Activated T-helper 9 cell treated with anti-CD3 and anti-CD28 coated beads, Interleukin-2, amount 50 U/mL, for 16 hours (primary cell): ENCODE measurements at regions not wholly inside any gene's neighbourhood (a gene's known extent, or its start where the extent isn't known, plus 50 kb on each side); places are given as distances from the start of the nearest gene placed in this dataset.

Source experiments
- DNase-seq: peaks from one replicate; pipeline ENCODE4 v3.0.0-alpha.2; 2020; ENCODE audit warnings: low read depth

GRCh38 chr10:111830359-111830758 is 353.2 kb downstream of the GPAM start:
- no peak for DNase-seq

DNA sequence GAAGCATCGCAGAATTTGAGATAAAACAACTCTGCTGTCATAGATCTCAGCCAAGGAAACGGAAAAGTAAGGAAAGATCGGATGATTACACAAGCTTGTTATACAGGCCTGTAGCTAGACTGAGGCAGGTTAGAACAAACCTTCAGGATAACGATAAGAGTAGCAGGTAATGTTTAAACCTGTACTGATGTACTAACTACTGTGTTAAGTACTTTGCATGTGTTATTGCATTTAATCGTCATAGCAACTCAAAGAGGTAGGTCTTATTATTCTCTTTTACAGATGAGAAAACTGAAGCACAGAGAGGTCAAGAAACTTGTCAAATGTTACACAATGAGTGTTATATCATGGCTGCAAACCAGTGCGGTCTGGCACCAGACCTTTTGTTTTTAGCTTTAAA is 352.5 kb downstream of the GPAM start:
- no peak for DNase-seq

DNA sequence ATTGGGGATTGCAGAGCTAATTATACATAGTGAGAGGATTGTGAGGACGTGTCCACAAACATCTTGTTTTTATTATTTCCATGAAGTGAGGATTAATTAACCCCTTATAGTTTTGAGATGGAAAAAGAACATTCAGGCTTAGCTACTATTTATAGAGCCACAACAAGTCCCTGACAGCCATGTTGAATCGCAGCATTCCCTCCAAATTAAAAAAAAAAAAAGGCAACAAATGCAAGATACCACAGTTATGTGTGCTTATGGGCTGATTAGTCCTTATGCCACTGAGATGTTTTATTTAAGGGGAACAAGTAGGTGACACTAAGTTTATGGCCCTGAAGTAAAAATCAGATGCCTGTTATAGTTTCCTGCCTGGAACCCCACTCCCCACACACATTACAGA is 350.3 kb downstream of the GPAM start:
- DNase-seq = no peak

DNA sequence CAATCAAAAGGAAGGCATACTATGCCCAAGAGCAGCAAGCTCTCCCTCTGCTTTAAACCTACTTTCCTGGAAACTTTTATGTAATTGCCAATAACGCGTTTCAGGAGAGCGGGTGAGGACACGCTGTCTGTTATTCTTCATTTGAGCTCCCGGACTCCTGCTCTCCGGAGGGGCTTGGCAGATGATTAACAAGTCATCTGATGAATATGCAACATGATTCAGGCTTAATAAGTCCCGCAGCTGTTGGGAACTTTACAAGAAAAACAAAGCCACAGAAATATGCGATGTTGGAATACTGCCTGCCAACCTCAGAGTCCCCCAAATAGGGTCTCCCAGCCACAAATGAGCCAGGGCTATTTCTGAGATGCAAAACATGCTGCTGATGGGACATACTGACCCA is 348.0 kb downstream of the GPAM start:
- DNase-seq = no peak

DNA sequence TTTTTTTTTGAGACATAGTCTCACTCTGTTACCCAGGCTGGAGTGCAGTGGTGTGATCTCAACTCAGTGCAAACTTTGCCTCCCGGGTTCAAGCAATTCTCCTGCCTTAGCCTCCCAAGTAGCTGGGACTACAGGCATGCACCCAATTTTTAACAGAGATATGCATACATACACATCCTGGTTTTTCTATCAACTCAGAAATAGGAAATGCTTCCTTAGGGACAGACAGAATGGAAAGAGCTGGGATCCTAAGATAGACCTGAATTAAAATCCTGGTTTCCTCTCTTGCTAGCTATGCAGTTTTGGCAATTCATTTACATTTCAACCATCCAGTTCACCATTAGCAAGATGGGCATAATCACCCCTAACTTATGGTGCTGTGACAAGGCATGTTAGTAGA is 347.5 kb downstream of the GPAM start:
- no peak for DNase-seq

DNA sequence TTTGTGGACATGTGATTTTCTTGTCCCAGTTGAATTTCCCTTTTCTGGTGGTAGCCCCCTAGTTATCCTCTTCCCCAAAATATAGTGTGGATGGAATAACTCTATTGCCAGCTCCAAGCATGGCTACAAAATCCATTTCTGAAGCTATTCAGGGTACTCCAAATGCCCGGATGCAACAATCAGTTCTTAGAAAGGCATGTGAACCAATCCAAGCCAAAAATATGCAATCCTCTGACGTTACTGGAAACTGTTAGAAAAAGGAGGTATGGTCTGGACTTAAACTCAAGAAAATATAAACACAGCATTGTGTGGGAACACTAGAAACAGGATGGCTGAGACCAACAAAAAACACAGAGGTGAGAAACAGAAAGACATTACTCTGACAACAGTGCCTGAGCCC is 347.0 kb downstream of the GPAM start:
- no peak for DNase-seq

DNA sequence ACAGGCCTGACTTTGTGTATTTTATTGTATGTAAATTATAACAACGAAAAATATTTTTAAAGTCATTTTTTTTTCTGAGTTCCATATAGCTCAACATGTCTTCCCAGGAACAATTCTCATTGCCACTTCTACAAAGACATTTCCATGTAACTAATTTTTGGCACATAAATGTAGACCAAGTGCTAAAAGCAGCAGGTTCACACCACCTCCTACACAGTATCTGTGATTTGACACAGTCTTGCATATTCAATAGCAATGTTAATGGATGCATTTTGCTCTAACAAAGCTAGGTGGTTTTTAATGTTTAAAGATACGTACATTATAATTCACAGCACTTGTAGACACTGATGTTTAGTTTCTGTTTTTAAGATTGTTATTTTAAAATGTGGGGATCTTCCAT is 346.5 kb downstream of the GPAM start:
- no peak for DNase-seq

DNA sequence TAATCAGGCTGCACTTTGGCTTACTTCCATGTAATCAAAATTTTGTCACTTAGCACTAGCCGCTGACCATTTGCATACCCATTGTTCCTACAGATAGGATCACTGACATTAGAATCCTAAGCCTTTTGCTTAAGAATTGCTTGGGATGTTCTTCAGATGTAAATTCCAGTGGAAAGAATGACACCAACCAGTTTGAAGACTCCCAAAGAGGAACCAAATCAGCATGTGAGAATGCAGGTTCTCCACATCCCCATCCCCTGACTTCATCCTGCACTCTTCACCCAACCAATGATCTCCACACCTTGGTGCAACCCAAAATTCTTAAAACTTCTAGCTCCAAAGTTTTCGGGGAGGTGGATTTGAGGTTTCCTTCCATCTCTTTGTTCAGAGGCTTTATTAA is 345.6 kb downstream of the GPAM start:
- DNase-seq = no peak

DNA sequence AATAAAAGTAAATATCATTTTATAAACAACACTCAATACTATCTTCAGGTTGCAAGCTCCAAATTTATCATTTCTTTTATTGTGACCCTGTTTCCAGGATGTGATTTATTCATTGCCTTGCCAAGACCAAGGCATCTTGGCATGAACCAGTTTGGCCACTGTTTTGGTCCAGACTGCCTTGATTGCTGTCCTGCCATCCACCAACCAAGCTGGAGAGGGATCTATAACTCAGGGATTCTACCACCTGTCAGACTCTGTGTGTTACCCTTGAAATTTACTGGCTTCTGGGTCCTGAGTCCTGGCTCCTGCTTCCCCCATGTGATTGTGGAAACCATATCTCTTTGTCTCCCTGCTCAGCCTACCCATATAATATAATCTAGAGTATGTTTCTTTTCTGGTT is 343.0 kb downstream of the GPAM start:
- no peak for DNase-seq

- DNase-seq = no peak
Measured at GRCh38 chr10:111852801-111853200, 330.8 kb downstream of the GPAM start.

GRCh38 chr10:111856631-111857030 is 326.9 kb downstream of the GPAM start:
- DNase-seq = no peak

DNA sequence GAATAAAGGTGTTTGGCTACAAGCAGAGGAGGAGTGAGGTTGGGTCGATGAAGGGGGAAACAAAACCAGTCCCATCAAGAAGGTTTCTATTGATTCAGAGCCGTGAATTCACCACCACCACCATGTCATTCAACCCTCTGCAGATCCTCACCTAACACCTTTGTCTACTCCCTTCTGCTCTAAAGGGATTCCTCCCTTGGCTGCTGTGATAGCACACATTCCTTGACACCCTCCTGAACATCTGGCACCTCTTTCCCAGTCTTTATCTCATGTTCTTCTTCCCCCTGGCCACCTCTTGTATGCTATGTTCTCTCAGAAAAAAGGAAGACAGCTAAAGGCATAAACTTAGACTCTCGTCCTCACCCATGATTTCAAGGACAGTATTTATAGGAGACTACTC is 318.0 kb downstream of the GPAM start:
- DNase-seq = no peak

- DNase-seq = no peak
Measured at GRCh38 chr10:111871458-111871857, 312.1 kb downstream of the GPAM start.

DNA sequence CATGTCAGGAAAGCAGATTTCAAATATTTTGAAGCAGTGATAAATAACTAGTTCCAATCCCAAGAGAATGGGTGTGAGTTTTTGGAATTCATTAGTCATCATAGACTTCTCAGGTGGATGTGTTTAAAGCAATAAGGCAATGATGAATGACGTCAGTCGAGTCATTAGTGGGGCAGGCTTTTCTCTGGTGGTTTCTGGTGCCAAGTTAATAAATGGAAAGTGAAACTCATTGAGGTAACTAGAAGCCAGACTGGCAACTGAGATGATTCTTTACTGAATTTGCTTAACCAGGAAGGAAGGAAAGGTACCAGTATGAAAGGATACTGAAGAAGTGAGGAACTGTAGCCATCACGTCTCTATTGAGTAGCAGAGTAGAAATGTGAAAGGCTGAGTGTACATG is 311.0 kb downstream of the GPAM start:
- DNase-seq = no peak

- DNase-seq = no peak
Measured at GRCh38 chr10:111873041-111873440, 310.5 kb downstream of the GPAM start.

DNA sequence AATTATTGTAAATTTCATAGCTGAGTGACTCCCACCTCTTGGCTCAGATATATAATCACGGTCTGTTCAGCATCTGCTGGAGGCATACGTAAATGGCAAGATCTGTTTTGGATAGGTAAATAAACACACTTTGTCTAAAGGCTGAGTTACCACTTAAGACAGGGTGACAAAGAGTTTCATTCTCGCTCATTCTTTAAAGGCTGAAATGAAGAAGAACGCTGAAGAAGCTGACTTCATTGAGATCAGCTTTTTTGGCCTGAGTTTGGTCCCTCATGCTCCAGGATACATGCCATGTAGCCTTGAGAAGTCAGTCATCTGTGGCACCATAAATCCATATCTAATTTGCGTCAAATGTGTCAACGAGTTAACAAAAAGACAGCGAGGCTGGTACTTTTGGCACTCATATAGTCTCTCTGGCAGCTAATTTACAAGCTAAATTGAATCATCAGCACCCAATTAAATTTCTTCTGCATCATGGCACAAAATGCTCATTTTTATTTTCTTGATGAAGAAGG is 309.9 kb downstream of the GPAM start:
- DNase-seq = no peak

- DNase-seq = no peak
Measured at GRCh38 chr10:111874576-111874975, 309.0 kb downstream of the GPAM start.

DNA sequence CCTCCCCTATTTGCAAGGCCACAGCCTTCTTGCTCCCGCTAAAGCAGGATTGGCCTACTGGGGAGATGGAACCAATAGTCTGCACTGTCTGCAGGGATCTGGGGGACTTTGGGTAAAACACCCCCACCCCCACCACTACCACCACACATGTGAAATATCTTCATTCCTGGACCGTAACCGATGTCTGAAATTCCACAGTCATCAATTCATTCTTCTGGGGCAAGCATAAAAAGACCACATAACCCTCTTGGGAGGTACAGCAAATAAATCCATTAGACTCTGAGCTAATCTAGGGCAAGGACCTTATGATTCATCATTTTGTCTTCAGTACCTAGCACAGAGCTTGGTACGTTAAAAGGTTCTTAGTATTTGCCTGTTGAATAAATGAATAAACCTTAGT is 307.8 kb downstream of the GPAM start:
- DNase-seq = no peak

GRCh38 chr10:111877258-111877657 is 306.3 kb downstream of the GPAM start:
- DNase-seq = no peak

- no peak for DNase-seq
Measured at GRCh38 chr10:111879969-111880368, 303.6 kb downstream of the GPAM start.

- no peak for DNase-seq
Measured at GRCh38 chr10:111885046-111885445, 298.5 kb downstream of the GPAM start.

GRCh38 chr10:111885919-111886318 is 297.6 kb downstream of the GPAM start:
- DNase-seq = no peak

DNA sequence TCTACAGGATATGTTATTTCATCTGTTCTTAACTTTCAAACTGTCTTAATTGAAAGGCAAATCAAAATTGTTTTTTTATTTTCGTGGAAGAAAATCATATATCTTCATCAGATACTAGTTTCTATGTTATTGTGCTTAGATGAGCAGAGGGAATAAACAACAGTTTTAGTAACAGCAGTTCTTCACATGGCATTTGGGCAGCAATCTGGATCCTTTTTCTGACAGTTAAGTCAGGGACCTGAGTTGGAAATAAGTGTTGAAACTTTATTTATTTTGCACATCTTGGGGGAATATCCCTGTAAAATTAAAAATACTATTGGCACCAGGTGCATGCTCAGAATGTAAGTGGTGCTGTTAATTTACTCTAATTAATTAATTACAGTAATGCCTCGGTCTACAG is 296.3 kb downstream of the GPAM start:
- no peak for DNase-seq

- DNase-seq = no peak
Measured at GRCh38 chr10:111890046-111890445, 293.5 kb downstream of the GPAM start.

- DNase-seq = no peak
Measured at GRCh38 chr10:111916011-111916410, 267.6 kb downstream of the GPAM start.
